Activated CD4-positive, alpha-beta T cell treated with anti-CD3 and anti-CD28 coated beads, Interleukin-2, amount 50 U/mL, for 24 hours (primary cell): ENCODE measurements at regions not wholly inside any gene's neighbourhood (a gene's known extent, or its start where the extent isn't known, plus 50 kb on each side); places are given as distances from the start of the nearest gene placed in this dataset.

Experiments
- DNase-seq, 2 donors: peaks; one replicate each; pipeline ENCODE4 v3.0.0-alpha.2; 2020; ENCODE audit warnings: low read depth in 1 of 2, low spot score in 1 of 2

DNA sequence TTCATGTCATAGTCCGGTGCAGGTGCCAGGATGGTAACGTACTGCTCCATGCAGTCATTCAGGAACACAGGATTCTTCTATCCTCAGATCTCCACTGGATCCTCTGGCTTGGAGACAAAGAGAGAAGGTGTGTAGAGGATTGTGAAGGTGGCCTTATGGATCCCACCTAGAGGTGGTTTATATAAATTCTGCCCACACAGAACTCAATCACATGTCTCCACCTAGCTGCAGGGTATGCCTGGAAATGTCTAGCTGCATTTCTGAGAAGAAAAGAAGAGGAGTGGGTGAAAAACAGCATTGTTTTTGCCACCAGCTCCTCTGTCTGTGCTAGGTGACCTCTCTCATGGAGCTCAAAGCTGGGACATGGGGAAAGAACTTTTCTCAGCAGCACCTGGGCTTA is 478.7 kb downstream of the PDCD6IP start:
- no peak for DNase-seq

DNA sequence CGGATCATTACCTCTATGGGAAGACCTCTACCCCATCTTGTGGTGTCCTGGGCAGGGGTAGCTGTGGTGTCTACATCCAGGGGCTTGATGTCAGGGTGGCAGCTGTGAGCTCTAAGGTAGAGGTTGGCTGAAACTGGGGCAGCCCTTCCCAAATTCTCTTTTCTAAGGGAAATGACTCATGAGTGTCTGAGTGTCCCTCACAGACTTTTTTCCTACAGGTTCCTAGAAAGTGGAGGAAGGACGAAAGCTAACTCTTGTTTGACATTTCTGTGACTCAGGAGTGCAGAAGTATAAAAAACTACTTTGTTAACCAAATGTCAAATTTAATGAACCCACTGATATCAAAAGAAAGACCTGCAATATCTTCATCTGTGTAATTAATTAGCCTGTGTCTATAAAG is 481.5 kb downstream of the PDCD6IP start:
- no peak for DNase-seq

DNA sequence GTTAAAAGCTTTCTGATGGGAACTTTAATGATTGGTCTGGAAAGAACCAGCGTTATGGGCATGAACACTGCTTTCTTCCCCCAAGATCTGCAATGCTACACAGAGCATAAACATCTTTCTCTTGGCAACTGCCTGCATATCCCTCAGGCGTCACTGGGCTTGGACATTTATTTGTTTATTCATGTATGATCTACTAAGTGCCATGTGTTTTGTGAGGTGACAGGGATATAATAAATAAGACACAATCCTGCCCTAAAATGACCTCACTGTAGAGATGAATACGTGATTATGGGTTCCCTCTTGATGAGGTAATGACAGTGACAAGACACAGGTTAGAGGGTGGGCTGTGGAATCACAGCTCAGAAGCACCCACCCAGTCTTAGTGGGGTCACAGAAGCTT is 485.3 kb downstream of the PDCD6IP start:
- no peak for DNase-seq

DNA sequence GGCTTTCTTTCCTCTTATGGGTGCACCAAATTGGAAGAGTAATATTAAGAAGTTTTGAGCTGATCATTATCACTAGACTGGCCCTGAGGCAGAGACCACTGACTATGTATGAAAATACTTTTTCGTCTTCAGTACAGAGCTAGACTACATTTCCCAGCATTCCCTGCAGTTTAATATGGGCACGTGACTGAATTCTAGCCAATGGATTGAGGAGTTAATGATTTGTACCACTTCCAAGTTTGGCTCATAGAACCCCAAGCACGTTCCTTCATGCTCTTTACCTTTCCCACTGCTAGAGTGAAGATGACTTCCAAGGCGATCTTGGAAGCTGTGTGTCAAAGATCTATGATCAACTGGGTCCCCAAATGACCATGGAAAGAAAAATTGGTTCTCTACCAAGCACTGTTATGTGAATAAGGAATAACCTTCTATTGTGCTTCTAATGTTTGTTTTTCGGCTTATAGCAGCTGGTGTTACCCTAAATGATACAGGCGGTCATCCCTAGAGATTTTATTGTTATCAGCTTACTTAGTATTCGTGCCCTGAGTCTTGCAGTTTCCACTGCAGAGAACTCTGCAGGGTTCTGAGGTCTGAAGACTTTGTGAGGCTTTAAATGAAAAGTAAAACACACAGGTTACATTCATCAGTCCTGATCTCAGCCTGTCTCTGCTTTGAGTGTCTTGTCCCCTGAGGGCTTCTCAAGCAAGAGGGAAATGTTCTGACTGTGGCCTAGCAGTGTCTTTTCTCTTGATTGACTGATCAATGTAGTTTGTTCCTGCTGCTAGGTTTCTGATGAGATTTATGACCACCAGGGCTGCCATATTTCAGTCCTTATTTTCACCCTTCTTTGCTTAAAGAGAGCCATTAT is 486.8 kb downstream of the PDCD6IP start:
- no peak for DNase-seq

DNA sequence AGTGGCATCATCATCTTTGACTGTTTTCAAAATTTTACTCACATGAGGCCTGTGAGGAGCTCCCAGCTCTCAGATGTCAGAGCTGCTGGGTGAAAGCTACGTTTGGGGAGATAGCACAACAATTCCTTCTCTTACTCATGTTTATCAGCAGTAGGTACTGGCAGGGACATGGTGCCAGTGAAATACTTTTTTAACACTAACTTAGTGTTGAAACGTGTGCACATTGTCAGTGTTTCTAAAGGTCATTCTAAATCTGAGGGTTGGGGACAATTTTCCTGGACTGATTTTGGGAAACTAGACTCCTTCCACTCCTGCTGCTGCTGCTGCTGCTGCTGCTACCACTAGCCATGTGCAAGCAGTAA is 487.4 kb downstream of the PDCD6IP start:
- DNase-seq: no peak

DNA sequence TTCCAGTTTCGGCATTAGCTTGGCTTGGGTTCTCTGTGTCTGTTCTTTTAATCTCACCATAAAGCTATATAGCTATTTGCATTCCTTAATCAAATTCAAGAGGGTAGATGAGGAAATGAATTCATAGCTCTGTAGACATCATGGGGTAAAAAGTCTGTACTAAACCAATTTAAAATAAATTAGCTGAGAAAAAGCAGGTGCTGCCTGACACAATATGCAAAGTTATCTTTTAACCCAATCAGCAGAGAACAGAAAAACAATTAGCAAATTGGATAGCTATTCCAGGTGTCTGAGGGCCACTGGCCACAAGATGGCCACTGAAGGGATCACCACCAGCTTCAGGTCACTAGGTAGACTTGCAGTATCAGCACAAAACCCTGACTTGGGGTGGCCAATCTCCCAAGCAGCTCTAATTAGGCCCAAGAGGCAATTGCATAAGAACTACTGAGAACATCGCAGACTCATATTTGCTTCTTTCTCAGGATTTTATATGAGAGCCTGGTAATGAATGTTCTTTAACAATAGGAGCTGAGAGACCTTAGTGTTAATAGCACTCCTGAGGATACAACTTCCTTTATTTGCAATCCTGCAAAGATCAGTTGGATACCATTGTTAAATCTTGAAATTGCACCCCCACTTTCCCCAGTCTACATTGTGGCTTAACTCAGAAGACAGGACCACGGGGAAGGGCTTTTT is 494.3 kb downstream of the PDCD6IP start:
- DNase-seq: no peak

DNA sequence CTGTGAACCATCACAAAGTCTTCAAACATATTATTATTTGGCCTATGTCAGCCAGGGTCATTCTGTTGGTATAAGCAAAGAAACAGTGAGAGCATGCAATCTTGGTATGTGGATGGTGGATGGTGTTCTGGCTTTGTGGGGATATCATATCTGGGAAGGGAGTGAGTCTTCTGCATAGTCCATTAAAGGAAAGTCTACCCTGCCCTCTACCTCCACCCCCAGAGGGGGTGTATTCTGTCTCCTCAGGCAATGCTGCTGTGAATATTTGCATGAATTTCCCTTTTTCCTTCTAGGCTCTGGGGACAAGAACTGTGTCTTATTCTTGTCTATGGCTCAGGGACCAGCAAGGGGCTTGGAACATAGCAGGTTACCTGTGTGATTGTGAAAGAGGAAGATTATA is 495.8 kb downstream of the PDCD6IP start:
- DNase-seq: no peak

DNA sequence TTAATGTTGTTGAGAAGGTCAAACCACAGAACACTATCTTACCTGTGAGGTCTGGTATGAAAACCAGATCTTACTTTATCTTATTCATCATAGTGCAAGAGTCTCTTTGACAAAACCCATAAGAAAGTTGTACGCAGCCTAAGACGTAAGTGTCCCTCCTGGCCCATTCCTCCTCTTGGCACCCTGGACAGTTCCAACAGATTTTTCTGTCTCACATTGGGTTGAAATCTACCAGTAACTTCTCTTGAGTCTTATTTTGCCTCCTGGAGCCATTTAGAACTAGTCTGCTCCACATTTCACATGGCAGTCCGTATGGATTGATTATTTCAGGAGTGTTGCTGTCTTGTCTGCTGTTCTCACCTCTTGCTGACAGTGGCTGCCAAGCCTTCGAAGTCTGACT is 498.4 kb downstream of the PDCD6IP start:
- no peak for DNase-seq

DNA sequence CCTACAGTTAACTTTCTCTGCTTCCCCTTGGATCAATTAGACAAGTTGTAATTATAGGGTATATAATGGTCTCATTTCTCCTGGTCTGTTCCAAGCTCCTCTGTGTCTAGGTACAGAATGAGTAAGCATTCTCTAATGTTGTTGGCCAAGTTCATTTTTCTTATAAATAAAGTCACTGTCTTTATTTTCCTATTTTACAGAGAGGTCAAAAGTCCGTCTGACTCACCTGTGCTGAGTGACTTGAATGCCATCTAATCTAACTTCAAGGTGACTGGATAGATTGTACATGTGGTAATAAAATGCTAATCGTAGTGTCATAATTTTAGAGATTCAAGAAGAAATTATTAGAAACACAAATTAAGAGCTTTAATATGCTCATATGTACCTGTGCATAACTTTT is 500.2 kb downstream of the PDCD6IP start:
- DNase-seq: no peak

DNA sequence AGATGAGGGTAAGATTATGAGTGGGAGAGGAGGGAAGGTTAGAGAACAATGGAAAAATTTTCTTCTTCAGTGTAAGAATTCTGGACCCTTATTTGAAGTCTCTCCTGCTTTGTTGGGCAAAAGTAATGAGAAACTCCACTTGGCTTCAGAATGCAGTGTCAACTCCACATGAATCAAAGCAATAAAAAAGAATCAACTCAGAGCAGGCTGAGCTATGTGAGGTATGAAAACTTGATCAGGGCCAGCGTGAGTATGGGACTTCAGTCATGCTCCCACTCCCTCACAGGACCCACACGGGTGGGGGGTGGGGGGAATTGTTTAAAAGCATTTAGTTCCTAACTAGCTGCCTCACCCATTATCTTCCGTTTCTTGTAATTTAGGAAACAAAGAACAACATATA is 502.2 kb downstream of the PDCD6IP start:
- DNase-seq: no peak

DNA sequence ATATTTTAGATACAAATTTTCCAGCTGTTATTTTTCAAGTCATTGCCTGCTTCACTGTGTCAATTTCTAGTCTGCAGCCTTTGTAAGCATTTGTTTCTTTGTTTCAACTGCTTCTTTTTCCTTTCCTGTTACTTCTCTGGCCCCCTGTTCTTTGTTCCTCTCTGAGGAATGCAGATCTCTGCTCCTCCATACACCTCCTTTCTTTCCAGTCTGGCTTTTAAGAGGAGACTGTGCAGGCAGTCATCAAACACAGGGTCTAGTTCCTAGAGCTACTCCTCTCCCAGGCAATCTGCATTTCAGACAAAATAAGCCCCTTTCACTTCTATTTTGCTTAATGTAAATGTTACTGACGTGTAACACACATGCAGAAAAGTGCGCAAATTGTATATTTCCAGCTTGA is 502.9 kb downstream of the PDCD6IP start:
- DNase-seq: no peak

DNA sequence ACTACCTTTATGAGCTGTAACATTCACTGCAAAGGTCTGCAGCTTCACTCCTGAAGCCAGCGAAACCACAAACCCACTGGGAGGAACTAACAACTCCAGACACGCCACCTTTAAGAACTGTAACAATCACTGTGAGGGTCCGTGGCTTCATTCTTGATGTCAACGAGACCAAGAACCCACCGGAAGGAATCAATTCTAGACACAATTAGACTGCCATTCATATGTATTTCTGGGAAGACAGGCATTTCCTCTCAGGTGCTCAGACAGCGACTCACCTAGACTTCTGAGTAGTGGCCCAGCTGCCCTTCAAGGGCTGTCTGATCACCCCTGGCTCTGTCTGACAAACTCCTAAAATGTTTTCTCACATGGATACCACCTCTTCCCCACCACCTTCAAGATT is 506.8 kb downstream of the PDCD6IP start:
- DNase-seq: no peak

DNA sequence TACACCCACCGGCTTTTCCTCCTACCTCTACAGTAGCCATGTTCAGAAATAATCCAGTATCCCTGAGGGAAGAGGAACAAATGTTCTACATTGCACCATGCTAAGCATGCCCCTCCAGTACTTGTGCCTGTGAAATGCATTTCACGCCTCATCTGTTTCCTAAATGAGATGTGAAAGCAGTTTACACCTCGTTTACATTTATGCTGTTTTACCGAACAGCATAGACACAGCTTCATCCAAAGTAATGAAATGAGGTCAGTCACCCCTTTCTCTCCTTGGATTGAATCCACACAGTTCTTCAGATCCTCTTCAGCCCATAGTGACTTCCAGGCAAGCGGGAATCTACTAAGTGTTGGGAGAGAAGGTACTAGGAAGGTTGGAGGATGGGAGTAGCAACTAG is 514.3 kb downstream of the PDCD6IP start:
- no peak for DNase-seq

DNA sequence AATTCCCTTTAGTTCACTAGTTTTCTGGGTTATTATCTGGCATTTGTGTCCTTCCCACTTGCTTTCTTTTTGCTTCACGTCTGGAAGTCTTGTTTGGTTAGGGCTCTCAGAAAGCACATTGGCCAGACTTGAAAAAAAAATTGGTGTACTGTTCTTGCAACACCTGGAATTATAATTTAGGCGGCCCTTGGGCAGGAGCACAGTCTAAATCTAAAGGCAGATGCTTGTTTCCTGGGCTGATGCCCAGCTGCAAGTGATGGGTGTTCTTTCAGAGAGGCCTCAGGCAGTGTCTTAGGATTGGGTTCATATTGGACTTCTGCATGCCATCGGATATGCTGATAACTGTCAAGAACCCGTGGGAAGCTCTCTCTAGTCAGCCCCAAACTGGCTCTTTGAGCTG is 521.5 kb downstream of the PDCD6IP start:
- DNase-seq: no peak

DNA sequence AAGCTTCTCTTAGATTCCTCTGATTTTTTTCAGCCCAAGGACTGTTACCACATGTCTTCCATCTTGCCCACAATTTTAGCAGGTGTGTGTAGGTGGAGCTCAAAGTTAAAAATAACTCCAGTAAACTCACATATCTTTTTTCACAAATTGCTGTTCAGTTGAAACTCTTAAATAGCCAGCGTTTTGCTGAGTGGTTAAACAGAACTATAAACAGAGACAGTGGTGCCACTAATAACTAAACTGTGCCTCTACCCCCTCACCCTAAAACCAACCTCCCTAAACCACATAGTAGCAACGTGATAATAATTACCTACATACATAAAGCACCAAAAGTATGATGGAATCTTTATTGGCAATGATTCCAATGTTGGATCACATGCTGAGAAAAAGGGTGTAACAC is 525.1 kb downstream of the PDCD6IP start:
- DNase-seq: no peak

DNA sequence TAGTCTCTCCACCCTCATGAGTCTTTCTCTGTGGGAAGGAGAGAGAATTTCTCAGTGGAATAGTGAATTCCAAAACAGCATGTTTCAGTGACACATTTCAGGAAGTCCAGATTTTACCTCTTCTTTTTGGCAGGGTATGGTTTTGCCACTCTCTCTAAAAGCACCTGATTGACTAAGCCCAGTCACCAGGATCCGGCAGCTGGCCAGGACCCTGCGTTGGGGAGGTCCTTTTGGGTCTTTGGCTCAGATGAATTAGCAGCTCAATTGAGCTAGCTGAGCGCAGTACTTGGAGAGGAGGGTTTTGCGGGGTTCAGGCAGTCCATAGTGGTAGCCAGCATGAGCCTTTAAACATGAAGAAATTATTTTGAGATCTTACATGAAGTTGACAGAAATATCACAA is 548.2 kb downstream of the PDCD6IP start:
- no peak for DNase-seq

DNA sequence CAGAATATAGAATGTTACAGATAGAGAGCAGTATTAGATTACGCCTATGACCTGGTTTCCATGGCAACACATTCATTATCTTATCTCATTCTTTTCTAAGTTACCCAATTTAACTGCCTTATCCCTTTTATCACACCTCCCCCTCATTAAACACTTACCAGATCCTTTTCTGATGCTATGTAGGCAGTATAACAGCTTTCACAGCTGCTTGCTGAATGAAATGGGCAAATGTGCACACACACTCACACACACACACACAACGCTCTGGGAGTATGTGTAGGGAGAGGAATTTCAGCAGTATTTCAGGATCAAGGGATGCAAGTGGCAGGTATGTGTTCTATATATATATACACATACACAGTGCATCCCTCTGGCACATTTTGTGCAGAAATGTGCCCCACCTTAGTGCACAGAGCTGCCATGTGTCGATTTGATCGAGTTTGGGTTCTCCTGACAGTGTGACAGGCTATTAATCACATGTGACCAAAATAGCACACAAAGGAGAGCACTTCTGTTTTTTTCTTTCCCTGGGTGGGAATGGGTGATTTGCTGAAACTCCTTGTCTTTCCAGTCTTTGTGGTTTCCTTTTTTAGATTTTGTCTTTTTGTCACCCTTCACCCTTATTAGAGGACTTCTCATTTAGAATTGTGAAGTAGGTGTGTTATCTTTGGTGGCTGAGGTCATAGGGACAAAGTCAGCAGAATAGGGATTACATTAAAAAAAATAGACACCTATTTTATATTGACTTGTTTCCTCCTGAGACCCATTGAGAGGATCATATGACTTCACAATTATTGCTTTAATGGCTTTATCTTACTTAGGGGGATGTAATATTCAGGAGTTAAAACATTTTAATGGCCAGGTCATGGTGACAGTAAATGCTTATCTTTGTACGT is 553.7 kb downstream of the PDCD6IP start:
- DNase-seq: no peak

DNA sequence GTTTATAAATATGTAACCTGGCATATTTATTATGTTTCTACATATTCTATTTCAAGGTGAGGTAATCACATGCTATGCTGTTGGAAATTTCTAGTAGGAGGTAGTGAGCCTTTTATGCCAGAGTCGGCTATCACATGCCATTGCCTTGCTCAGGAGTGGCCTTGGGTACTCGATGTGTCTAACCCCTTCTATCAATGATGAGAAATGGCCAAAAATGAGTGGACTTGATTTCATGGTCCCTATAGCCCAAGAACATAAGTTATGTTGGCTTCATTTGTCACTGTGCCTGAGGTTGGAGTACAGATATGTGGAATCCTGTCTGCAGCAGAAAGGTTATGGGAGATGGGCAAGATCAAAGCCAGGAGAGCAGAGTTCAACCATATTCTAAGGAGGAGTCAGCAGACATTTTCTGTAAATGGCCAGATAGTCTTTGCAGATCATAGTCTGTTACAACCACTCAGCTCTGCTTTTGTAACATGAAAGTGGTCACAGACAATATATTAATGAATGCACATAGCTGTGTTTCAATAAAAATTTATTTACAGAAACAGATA is 554.4 kb downstream of the PDCD6IP start:
- no peak for DNase-seq

DNA sequence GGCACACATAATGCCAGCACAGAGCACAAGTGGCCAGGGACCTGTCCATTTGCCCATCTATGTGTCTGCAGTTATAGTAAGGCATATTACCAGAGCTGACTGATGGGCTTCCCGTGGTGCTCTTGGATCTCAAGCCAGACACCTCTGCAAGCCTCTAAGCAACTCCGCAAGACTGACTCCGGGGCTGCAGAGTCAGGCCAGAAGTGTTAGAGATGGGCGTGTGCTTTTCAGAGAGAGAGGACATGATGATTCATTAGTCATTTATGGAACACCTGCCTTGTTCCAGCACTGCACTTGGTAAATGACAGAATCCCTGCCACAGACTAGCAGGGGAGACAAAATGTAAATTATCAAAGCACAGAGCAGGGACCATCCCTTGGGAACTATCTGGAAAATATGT is 559.0 kb downstream of the PDCD6IP start:
- no peak for DNase-seq

DNA sequence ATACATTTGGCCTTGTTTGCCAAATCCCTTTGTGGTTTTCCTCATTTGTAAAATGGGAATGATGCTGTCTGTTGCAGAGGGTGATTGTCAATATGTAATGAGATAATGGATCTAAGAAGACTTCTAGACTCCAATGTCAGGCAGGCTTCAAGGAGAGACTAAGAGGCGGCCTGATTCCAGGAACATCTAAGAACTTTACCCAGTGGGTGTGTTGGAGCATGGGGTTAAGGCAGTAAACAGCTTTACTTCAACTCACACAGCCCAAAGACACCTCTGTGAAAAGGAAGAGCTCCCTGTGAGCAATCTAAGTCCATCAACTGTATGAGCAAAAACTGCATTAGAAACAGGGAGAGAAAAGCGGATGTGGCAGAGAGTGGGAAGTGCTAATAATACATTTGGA is 560.6 kb downstream of the PDCD6IP start:
- no peak for DNase-seq

DNA sequence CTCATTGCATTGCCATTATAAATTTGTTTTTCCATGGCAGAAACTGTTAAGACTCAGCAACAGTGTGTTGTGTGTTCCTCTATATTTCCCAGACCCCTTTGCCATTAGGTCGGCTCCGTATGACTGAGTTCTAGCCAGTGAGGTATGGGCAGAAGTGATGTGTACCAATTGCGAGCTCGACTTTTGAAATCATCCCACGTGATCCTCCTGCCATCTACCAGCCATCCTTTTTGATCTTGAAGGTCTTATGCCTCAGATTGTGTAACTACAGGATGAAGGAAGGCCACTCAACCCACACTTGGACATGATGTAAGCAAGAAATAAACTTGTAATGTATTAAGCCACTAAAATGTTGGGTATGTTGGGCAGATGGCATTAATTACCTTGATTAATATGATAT is 562.3 kb downstream of the PDCD6IP start:
- DNase-seq: no peak

DNA sequence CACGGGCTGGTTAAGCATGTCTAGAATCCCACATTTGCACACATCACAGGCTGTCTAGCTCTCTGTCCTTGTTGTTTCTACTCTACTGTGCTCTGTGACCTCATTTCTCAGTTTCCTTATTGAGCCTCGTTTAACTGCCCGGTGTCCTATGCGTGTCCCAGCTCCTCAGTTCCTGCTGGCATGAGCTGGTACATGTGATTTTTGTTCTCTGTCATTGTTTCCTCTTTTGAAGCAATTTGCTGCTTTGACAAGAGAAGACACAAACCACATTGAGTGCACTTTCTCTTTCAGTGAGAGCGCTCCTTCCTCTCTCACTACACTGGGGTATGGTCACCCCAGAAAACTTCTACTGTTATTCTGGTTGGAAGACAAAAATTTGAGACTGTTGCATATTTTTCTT is 563.5 kb downstream of the PDCD6IP start:
- no peak for DNase-seq
